G401.6 (cell line): ENCODE measurements at regions not wholly inside any gene's neighbourhood (a gene's known extent, or its start where the extent isn't known, plus 50 kb on each side); places are given as distances from the start of the nearest gene placed in this dataset.
"Not testable (repeated sequence)": the region's sequence is repeated elsewhere in the genome, so short reads cannot be mapped to it uniquely, and the experiment has no call there.

ENCODE experiments used
- FAIRE-seq: peaks from 2 replicates; lab custom pipeline; 2012; peaks lifted over from hg19 to GRCh38; lab: Jason Lieb, UNC

DNA sequence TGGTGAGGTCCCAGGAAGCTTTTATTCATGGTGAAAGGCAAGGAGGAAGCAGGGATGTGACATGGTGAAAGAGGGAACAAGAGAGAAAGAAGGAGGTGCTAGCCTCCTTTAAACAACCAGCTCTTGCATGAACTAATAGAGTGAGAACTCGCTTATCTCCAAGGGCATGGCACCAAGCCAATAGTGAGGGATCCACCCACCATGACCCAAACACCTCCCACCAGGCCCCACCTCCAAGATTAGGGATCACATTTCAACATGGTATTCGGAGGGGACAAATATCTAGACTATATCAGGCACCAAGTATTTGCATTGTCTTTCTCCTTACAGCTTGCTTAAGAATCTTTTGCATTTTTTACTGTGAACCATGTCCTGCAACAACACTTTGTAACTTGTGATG, 91.9 kb upstream of the DHRS4 start:
- no peak for FAIRE-seq

DNA sequence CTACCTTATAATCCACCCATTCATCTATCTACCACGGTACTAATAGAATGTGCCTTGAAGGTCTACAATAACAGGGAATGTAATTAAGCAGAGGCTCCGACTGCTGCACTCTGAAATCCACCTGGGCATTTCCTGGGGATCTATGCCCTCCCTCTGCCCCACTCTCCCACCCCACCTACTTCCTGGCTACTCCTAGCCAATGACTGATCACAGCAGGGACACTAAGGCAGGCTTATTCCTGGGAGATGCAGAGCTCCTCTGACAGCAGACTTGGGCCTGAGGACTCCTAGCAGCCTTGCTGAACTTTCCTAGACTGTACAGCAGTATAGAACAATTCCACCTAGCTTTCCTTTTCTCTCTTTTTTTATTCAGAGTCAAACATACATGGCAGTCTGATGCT, 91.1 kb upstream of the DHRS4 start:
- FAIRE-seq: no peak

DNA sequence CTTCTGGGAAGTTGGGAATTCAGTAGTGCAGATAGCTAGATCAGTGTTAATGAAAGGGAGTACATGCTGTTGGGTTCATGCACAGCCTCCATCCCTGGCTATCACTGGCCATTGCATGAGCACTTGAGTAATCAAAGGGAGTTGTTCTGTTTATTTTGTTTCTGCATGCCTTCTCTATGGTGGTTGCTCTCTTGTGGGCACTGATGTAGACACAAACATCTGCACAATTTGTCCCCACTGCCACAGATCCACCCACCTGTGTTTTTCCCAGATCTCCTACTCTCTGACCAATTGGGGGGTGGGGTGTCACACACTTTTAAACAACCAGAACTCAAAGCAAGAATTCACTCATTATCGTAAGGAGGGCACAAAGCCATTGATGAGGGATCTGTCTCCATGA, 89.7 kb upstream of the DHRS4 start:
- no peak for FAIRE-seq

DNA sequence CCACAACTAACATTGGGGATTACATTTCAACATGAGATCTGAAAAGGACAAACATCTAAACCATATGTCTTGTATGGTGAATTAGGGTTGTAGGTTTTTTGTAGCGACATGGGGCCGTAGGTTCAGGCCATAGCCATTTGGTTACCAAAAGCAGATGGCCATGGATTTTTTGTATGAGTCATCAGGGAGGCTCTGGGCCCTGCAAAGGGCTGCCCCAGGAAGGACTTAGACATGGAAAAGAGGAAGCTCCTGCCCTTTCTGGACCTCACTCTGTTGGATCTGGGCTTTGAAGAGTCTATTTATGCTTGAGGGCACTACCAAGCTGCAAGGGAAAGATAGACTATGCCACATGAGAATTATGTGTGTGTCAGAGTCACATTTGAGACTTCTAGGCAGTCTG, 89.3 kb upstream of the DHRS4 start:
- no peak for FAIRE-seq

DNA sequence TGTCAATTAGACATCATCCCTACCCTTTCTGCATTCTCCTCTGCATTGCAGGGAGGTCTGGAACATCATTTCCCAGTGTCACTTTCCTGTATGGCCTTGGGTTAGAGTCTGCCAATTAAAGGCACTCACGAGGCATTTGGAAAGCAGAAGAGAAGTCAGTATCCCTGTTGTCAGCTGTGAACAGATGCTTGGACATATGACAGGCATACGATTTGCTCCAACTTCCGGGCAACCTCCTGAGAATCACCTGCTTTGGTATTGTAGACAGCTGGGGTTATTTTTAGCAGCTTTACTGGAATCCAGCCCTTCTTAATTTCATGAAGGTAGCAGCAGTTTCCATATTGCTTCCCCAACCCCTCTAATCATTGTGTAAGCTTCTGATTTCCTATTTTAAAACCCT, 88.7 kb upstream of the DHRS4 start:
- FAIRE-seq: no peak

DNA sequence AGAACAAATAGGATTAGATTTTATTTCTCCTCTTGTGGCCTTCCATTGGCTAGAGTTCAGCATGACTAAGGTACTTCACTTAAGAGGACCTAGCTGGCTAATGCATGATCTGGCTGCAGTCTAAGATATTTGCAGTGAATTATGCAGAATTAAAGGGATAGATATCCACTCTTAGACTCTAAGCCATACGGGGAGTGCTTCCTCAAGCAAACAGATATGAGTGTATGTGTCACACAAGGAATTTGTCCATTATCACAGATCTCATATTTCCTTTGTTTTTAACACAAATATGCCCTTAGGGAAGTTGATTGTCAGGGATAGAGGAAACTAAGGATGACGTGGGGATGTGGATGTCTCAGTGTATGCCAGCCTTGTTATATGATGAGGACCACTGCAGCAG, 88.1 kb upstream of the DHRS4 start:
- no peak for FAIRE-seq

DNA sequence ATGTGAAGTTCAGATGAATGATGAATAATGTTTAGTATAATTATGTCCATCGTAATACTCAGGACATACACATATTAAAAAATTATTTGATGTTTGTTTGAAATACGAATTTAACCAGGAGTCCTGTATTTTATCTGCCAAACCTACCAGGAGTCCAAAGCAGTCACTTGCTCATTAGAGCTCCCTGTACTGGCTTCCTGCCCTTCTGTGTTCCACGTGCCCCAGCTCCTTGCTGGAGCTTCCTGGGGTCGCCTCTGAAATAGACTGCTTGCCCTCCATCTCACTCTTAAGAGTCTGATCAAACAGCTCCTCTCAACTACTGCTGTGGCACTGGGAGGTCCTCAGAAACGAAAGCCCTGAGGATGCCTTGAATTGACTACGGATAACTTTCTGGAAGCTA, 87.3 kb upstream of the DHRS4 start:
- no peak for FAIRE-seq

DNA sequence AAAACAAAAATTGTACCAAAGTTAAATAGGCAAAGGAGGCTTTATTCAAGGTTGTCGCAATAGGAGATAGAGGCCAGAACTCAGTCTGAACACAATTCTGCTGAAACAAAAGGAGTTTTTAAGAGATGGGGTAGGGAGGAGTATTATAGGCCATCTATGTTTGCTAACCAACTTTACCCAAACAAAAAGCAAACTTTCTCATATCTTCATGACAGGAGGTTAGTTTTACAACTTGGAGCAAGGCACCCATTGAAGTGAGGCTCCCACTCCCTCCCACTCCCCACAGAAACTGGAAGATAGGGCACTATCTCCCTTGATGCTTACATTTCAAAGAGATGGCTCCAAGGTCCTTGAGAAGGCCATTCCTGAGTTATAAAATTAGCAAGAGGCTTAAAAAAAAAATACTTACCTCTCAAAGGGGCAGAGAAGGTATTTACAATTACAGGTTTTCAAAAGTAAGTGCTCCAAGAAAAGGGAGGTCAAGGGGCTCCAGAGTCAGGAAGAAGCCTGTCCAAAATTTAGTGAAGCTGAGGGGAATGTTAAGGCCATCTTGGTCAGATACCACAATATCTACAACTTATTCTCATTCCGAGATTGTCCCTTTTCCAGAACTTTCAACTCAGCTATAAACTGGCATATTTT, 84.4 kb upstream of the DHRS4 start:
- no peak for FAIRE-seq

DNA sequence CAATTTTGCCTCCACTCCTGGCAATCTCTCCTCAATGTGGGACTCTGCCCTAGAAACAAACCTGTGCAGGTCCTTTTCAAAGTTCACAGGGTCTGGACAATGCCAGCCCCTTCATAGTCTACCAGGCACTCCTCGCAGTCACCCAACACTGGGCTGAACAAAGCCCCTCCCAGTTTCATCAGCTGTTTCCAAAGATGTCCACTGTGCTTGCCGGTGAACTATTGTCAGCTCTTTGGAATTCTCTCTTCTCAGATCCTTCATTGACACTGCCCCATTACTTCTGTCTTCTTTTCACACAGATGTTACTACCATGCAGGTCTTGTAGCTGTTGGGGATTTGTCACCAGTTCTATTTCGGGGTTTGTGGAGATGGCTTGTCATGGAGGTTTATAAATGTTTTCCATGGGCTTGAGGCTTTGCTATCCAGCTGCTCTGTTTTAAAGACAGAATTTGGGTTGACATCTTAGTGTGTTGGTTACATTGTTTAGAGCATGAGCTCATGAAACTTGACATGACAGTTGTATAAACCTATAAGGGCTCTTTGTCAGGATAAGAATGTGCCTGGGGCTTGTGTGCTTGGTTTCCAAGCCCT, 77.3 kb upstream of the DHRS4 start:
- FAIRE-seq: no peak

DNA sequence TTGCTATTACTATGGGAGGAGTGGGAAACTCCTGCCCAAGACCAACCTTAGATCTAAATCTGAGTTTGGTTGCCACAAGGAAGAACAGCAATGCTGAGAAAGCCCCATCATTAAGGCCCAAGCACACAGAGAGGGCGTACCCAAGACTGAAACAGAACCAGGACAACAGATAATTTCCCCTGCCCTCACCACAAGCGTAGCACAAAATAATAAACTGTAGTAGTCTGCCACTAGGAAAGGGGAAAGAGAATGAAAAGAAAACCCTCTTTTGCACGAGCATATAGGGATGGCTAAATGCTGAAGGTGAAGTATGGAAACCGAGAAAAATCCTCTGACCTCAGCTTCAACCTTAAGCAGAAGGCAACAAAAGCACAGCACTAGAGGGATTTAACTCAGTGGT, 76.5 kb upstream of the DHRS4 start:
- FAIRE-seq: no peak

DNA sequence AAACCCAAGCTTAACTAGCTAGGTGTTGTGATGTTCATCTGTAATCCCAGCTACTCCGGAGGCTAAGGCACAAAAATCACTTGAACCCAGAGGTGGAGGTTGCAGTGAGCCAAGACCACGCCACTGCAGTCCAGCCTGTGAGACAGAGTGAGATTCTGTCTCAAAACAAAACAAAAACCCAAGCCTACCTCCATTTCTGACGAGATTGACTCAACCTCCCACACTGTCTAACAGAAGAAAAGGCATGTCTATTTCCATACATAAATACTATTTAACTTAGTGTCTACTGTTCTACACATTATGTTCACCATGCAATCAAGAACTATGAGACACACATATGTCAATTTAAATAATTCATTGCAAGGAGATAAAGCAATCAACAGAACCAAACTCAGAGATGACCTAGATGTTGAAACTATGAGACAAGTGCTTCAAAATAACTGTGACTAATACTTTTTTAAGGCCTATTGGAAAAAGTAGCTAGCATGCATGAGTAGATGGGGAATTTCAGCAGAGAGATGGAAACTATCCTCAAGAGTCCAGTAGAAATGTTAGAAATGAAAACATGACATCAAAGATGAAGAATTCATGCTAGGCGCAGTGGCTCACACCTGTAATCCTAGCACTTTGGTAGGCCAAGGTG, 75.9 kb upstream of the DHRS4 start:
- FAIRE-seq: no peak

DNA sequence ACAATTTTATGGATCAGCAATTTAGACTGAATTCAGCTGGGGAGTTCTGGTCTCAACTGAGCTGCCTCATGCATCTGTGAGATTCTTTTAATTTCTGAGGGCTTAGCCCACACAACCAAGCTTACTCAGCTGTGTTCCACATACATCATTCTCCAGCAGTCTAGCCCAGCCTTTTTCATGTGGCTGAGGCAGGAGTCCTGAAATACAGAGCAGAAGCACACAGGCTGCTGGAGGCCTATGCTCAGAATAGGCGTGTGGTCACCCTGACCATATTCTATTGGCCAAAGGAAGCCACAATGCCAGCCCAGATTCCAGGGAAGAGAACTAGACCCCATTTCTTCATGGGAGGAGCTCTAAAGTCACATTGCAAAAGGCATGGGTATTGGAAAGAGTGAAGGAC, 72.3 kb upstream of the DHRS4 start:
- no peak for FAIRE-seq

DNA sequence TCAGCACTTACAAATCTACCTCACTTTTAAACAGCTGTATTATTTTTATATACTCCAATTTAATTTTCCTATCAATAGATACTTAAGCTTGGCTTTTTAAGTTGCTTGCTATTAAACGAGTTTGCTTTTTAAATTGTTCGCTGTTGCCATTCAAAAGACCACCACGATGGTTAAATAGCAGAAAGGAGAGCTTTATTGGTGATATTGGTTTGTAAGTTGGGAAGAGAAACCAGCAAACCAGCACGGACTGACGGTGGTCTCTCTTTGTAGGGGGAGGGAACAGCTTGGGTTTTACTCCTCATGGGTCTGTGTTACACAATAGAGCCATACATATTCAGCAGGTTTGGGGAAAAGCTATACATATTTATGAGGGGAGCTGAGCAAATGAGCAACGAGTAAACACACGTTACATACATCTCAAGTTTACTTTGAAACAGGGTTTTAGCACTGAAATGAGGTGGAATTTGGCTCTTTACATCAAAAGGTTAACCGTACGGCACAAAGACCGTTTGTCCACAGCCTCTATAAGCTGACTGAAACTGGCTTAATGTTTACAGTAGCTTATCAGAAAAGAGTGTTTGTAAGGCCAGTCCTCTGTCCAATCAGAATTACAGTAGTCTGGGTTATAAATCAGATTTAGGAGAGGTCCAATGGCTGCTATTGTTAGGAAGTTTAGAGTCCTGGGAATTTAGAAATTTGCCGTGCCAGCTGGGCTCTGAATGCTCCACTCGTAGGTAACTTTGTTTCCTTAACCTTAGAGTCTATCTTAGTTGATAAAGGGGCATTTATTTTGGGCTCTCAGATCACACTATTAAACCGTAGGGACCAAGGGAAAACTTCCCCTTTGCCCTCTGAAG, 69.7 kb upstream of the DHRS4 start:
- FAIRE-seq: no peak

DNA sequence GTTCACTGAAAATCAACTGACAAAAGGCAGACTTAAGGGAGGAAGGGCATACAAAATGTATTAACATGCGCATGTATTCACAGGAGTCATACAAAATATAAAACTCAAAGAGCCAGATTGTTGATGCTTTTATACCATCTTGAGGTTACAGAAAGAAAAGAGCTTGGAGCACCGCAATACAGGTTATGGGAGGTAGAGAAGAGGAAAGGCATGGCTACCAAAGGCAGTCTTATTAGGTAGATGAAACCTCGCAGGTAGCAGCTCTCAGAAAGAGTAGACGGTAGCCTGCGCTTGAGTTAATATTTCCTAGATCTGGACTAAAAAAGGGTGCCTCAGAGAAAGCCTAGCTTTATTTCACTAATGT, 69.0 kb upstream of the DHRS4 start:
- FAIRE-seq: no peak

DNA sequence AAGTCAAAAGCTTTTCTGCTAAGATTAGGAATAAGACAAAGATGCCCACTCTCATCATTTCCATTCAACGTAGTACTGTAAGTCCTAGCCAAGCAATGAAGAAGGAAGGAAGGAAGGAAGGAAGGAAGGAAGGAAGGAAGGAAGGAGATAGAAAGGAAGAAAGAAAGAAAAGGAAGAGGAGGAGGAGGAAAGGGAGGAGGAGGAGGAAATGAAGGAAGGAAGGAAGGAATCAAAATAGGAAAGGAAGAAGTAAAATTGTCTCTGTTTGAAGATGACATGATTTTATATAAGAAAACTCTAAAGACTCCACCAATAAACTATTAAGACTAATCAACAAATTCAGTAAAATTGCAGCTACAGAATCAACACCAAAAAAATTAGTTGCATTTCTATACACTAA, 66.0 kb upstream of the DHRS4 start:
- no peak for FAIRE-seq

DNA sequence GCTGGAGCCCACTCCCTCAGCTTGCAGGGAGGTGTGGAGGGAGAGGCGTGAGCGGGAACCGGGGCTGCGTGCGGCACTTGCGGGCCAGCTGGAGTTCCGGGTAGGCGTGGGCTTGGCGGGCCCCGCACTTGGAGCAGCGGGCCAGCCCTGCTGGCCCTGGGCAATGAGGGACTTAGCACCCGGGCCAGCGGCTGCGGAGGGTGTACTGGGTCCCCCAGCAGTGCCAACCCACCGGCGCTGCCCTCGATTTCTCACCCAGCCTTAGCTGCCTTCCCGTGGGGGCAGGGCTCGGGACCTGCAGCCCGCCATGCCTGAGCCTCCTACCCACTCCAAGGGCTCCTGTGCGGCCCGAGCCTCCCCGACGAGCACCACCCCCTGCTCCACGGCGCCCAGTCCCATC, 61.9 kb upstream of the DHRS4 start:
- not testable (repeated sequence) for FAIRE-seq

DNA sequence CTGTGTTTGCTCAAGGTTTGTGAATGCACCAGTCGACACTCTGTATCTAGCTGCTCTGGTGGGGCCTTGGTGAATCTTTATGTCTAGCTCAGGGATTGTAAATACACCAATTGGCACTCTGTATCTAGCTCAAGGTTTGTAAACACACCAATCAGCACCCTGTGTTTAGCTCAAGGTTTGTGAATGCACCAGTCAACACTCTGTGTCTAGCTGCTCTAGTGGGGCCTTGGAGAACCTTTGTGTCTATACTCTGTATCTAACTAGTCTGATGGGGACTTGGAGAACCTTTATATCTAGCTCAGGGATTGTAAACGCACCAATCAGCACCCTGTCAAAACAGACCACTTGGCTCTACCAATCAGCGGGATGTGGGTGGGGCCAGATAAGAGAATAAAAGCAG, 61.3 kb upstream of the DHRS4 start:
- FAIRE-seq: not testable (repeated sequence)

DNA sequence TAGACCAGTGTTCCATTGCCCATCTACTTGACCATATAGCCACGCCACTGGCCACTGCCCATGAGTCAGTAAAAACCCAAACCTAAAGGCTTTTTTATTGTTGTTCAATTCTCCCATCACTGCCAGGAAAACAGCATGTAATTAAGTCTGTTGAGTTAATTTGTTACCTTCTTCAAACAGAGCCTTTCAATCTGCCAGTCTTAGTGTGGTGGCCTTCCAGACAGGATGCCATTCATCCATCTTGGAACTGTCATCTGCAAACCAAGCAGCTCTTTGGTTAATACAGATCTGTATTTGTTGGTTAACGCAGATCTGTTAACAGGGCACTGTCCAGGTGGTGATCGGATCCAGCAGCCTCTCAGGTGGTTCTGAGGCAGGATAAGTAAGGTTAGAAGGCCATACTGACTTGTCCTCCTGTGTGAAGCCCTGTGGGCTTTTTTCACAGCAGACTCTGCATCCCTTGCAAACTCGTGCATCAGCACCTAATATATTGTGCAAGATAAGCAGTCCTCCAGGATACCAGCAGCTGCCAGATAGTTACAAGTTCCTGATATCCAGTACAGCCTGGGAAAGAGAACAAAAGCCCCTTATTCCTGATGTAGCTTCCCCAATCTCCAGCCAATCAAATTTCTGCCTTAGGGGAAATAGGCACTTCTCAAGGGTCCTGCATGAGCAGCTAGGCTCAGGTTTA, 59.1 kb upstream of the DHRS4 start:
- FAIRE-seq: no peak

DNA sequence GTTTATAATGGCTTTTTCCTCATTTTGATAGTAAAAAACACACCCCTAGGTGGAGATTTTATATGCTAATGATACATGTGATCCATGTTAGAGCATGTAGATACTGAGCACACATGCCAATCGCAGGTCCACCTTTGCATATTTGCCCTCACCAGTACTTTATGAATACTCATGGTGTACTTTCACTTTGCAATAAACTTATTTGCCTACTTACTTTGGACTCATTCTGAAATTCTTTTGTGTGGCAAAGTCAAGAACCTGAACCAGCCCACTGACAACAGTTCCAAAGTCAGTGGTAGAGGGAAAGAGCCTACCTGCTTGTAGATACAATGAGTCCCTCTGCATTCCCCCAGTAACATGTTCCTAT, 58.5 kb upstream of the DHRS4 start:
- FAIRE-seq: no peak

DNA sequence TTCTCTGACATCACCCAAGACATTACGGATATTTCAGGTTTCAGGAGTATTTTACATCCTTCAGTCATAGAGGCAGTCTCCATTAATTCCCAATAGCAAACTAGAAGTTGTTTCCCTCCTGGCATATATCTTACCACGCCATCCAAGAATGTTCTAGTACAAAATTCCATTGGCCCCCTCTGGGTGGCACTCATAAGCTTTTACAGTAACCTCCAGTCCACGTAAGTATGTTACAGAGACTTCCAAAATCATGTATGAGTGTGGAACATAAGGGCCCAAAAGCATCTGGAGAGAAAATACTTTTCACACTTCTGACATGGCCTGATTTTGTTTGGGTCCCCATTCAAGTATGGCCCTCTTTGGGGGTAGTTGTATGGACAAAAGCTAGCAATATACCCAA, 58.1 kb upstream of the DHRS4 start:
- FAIRE-seq: no peak

DNA sequence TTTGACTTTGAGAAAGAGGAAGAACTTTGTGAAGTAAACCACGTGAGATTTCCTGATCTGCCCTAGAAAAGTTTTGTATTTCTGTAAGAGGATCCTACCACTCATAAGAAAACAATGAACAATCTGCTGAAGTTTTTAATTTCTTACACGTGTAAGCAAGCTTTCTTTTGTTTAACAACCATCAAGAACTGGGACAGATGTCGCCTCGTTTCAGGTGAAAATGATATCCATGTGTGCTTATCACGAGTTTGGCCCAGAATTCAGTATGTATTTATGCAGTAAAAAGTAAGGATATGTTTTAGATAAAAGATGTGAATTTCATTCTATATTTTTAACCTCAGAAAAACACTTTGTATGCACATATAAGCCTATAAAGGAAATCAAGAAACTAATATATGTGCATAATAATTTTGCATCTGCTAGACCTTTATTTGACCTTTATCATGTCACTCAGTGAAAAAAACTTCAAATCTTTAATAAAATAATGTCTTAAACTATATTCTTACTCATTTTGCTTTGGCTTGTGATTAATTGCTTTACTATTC, 56.9 kb upstream of the DHRS4 start:
- FAIRE-seq: no peak

DNA sequence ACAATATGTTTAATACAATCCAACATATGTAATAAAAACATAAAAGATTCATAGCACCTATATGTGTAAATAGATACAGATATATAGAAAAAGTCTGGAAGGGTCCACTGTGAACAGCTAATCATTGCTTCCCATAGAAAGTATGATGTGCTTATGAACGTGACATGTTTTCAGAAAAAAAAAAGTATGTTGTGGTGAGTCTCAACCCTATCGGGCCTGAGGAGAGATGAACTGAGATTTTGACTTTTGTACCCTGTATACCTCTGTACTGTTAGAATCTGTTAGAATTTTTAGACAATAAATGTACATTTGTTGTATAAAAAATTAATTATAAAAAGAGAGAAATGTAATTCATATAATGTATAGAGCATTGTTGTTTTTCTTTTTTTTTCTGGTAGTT, 56.3 kb upstream of the DHRS4 start:
- FAIRE-seq: peak; percentile 60

DNA sequence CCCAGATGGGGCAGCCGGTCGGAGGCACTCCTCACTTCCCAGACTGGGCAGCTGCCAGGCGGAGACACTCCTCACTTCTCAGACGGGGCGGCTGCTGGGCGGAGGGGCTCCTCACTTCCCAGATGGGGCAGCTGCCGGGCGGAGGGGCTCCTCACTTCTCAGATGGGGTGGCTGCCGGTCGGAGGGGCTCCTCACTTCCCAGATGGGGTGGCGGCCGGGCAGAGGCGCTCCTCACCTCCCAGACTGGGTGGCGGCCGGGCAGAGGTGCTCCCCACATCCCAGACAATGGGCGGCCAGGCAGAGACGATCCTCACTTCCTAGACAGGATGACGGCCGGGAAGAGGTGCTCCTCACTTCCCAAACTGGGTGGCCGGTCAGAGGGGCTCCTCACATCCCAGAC, 55.2 kb upstream of the DHRS4 start:
- not testable (repeated sequence) for FAIRE-seq
